PC-9 (cell line): ENCODE measurements at regions not wholly inside any gene's neighbourhood (a gene's known extent, or its start where the extent isn't known, plus 50 kb on each side); places are given as distances from the start of the nearest gene placed in this dataset.

Experiments
- BruUV-seq: library from RNA; stranded (reverse); fragments of 400-500 nt; replicated peaks from 2 replicates; lab custom pipeline; 2021; lab: Mats Ljungman, UMichigan
- CTCF ChIA-PET: fragments of 300-600 bp; sonication (Branson Sonifier 250); formaldehyde crosslinking; loops from one replicate; lab custom pipeline; 2022; ENCODE audit warnings: antibody characterized with exemption; lab: Charles Lee
- POLR2A ChIA-PET: fragments of 300-600 bp; sonication (Branson Sonifier 250); formaldehyde crosslinking; loops from one replicate; lab custom pipeline; 2022; ENCODE audit warnings: antibody characterized with exemption; ENCODE audit not compliant: unreplicated experiment; lab: Charles Lee
- DNase-seq, 2 experiments: peaks; one replicate each; pipeline versions ENCODE4 v3.0.0 to v3.0.0-alpha.2; 2015 to 2022; ENCODE audit warnings: mixed read lengths in 1 of 2
- H2AFZ ChIP-seq: fragments of 200-600 bp; sonication (generic); 2 replicates; pipeline ENCODE4 v1.8.1; 2017; ENCODE audit warnings: antibody characterized with exemption
- H3F3A ChIP-seq: fragments of 200-600 bp; sonication (generic); 2 replicates; pipeline ENCODE4 v1.8.1; 2017; ENCODE audit warnings: antibody characterized with exemption, mild to moderate bottlenecking, low read depth; ENCODE audit not compliant: insufficient read depth
- H3K27ac ChIP-seq: fragments of 200-600 bp; sonication (generic); 2 replicates; pipeline ENCODE4 v1.6.1; 2016; ENCODE audit warnings: mixed run types
- H3K27me3 ChIP-seq: fragments of 200-600 bp; sonication (generic); 2 replicates; pipeline ENCODE4 v1.6.1; 2016; ENCODE audit warnings: low read depth, mixed run types; ENCODE audit not compliant: insufficient read depth
- H3K36me3 ChIP-seq: fragments of 200-600 bp; sonication (generic); 2 replicates; pipeline ENCODE4 v1.6.1; 2016; ENCODE audit warnings: low read depth, mixed run types
- H3K4me1 ChIP-seq: fragments of 200-600 bp; sonication (generic); replicated peaks from 2 replicates; pipeline ENCODE4 v1.6.1; 2016; ENCODE audit warnings: mixed run types; ENCODE audit not compliant: insufficient read depth
- H3K4me2 ChIP-seq: fragments of 200-600 bp; sonication (generic); 2 replicates; pipeline ENCODE4 v1.6.1; 2017; ENCODE audit warnings: mixed run types
- H3K4me3 ChIP-seq: fragments of 200-600 bp; sonication (generic); 2 replicates; pipeline ENCODE4 v1.6.1; 2016; ENCODE audit warnings: mixed run types
- H3K79me2 ChIP-seq: fragments of 200-600 bp; sonication (generic); 2 replicates; pipeline ENCODE4 v1.6.1; 2017; ENCODE audit warnings: low read depth, mixed run types
- H3K9me2 ChIP-seq: fragments of 200-600 bp; sonication (generic); 2 replicates; pipeline ENCODE4 v1.8.1; 2017; ENCODE audit warnings: mild to moderate bottlenecking; ENCODE audit not compliant: insufficient read depth
- H3K9me3 ChIP-seq: fragments of 200-600 bp; sonication (generic); 2 replicates; pipeline ENCODE4 v1.8.1; 2016; ENCODE audit warnings: low read depth; ENCODE audit not compliant: insufficient read depth
- H4K20me1 ChIP-seq: fragments of 200-600 bp; sonication (generic); 2 replicates; pipeline ENCODE4 v1.8.1; 2017; ENCODE audit not compliant: insufficient read depth
- CTCF ChIP-seq: fragments of 200-600 bp; sonication (generic); conservative IDR thresholded peaks from 2 replicates; pipeline ENCODE4 v1.6.1; 2017; ENCODE audit warnings: mixed run types, antibody characterized with exemption, mild to moderate bottlenecking, moderate library complexity
- EZH2 ChIP-seq: fragments of 200-600 bp; sonication (generic); IDR thresholded peaks from 2 replicates; pipeline ENCODE4 v1.8.0; 2017; ENCODE audit warnings: antibody characterized with exemption, low read depth
- intact Hi-C: fragments of 100-400 bp; cut with micrococcal nuclease; formaldehyde crosslinking; loops from one replicate; pipeline ENCODE4 v1.10.0; 2022; ENCODE audit not compliant: unreplicated experiment

GRCh38 chr5:166493612-166494011 is 1797.8 kb upstream of the WWC1 start:
- intact Hi-C loops: no loop called here
- Histone ChIP-seq H3K4me1 (no peaks in the 10 kb centered on the region), H3K27ac (no peak overlapping the region), H4K20me1 (no peaks in the 10 kb centered on the region), H3F3A (no peaks in the 10 kb centered on the region; the same call in 1 of the 2 replicates), H3K27me3 (peaks cover 15% of the 10 kb centered on the region), H3K79me2 (no peaks in the 10 kb centered on the region), H3K36me3 (no peaks in the 10 kb centered on the region), H3K9me2 (no peaks in the 10 kb centered on the region), H3K9me3 (no peaks in the 10 kb centered on the region), H3K4me2 (no peak overlapping the region), H2AFZ (no peak overlapping the region), H3K4me3 (no peak overlapping the region)
- POLR2A ChIA-PET: no interaction called here
- CTCF ChIA-PET: no interaction called here
- BruUV-seq: no TSS peak
- no peak for TF ChIP-seq EZH2
- no peak for TF ChIP-seq CTCF
- no peak for DNase-seq

DNA sequence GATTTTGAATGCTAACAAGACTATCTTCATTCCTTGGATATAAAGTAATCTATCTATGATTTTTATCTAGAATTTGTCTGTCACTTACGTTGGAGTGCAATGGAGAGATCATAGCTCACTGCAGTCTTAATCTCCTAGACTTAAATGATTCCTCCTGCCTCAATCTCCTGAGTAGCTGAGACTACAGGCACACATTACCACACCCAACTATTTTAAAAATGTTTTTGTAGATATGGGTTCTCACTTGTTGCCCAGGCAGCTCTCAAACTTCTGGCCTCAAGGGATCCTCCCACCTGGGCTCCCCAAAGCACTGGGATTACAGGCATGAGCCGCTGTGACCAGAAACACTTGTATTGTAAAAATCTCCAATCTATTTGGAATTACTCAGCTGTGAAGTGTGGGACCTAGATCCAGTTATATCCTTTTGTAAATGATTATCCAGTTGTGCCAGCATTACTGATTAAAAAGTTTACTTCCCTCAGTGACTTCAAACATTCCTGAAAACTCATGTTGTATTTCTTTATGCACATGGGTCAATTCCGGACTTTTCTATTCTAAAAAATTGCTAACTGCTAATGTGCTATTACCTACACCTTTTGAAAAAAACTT is 1793.8 kb upstream of the WWC1 start:
- intact Hi-C loops: no loop called here
- H3K4me1 ChIP-seq: no peaks in the 10 kb centered on the region
- no peaks in the 10 kb centered on the region for H3K9me3 ChIP-seq
- no peak overlapping the region for H3K27ac ChIP-seq
- 0 out of 2 replicates have a peak, but pooled peaks cover 4% of the 10 kb centered on the region for H3K27me3 ChIP-seq
- H4K20me1 ChIP-seq: no peaks in the 10 kb centered on the region
- H3K79me2 ChIP-seq: no peaks in the 10 kb centered on the region
- H3K4me2 ChIP-seq: no peak overlapping the region
- H2AFZ ChIP-seq: no peak overlapping the region
- H3K4me3 ChIP-seq: no peak overlapping the region
- TF ChIP-seq CTCF: no peak
- no peak for TF ChIP-seq EZH2
- POLR2A ChIA-PET: no interaction called here
- CTCF ChIA-PET: no interaction called here
- H3K36me3 ChIP-seq: no peaks in the 10 kb centered on the region
- no peaks in the 10 kb centered on the region for H3K9me2 ChIP-seq
- no peaks in the 10 kb centered on the region; the same call in 1 of the 2 replicates for H3F3A ChIP-seq
- no peak for DNase-seq
- BruUV-seq: no TSS peak

DNA sequence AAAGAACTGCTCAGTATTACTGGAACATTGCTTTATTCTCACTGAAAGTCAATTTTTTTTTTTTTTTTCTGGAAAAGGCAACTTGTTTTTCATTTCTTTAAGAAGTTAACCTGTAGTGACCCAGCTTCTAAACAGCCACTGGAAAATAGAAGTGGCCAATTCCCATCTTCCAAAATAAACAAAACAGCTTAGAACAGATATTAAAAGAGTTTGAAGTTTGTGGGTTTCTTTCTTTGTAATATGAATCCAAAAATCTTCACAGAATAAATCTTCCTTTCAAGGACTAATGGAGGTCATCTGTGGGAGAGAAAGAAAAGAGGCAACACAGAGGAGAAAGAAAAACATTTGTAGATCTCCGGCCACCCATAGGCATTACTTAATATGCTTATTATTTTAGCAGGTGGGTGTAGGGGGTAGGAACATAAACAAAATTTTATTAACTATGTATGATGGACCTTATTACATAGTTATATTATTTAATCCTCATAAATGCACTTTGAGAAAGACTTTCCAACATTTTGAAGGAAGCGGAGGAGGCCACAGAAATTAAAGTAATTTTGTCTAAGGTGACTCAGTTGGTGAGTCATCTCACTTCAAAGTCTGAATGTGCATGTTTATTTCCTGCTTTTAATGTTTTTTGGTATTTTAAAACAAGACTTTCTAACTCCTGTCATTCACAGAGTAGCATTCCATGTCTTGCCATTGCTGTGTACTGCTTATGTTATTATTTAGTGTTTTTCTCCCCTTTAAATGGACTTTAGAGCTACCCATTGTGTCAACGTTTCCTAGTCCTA is 1791.8 kb upstream of the WWC1 start:
- no peaks in the 10 kb centered on the region for H3K79me2 ChIP-seq
- H3K4me3 ChIP-seq: no peak overlapping the region
- no peaks in the 10 kb centered on the region for H3K27me3 ChIP-seq
- no peaks in the 10 kb centered on the region for H4K20me1 ChIP-seq
- no peaks in the 10 kb centered on the region for H3K9me2 ChIP-seq
- no peak overlapping the region for H3K4me2 ChIP-seq
- H3K9me3 ChIP-seq: no peaks in the 10 kb centered on the region
- no peaks in the 10 kb centered on the region; the same call in 1 of the 2 replicates for H3F3A ChIP-seq
- TF ChIP-seq EZH2 (no peak), CTCF (no peak)
- H3K36me3 ChIP-seq: no peaks in the 10 kb centered on the region
- no TSS peak for BruUV-seq
- ChIA-PET CTCF (no interaction called here), POLR2A (interaction anchor here (0.7 kb wide), 1 partner anchor 101 kb away, joined by 3 read pairs; no protein-coding TSS in a partner anchor)
- H3K4me1 ChIP-seq: no peaks in the 10 kb centered on the region
- no peak for DNase-seq
- H2AFZ ChIP-seq: no peak overlapping the region
- intact Hi-C loops: no loop called here
- H3K27ac ChIP-seq: no peak overlapping the region
